ENCODE measurements at regions not wholly inside any gene's neighbourhood (a gene's known extent, or its start where the extent isn't known, plus 50 kb on each side); places are given as distances from the start of the nearest gene placed in this dataset.
"Not testable (repeated sequence)": the region's sequence is repeated elsewhere in the genome, so short reads cannot be mapped to it uniquely, and the experiment has no call there.

DNA sequence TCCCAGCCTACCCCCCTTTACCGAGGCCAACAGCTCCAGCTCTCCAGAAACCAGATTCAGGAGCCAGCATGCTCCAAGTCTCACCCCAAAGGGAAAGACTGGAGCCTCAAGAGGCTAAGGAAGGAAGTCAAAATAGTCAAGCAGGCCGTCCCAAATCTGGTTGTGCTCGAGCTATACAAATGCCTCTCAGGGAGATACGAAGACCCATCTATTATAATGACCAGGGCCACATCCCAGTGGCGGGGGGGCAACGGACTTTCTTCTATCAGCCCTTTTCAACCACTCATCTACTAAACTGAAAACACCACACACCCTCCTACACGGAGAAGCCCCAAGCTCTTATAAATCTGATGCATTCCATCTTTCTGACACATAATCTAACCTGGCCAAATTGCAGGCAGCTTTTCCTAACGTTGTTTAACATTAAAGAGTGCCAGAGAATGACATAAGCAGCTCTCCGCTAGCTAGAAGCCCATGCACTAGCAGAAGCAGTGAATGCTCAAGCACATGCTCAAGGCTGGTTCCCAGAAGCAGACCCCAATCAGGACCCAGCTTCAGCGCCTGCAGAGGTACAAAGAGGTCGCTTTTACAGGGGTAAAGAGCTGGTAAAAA lies 104.6 kb upstream of the ZNF98 start:
- Histone ChIP-seq H3K9ac (ENCODE audit: control insufficient read depth, extremely low read depth, insufficient read depth, low read length) (no peak overlapping the region), H3K27ac (ENCODE audit: control insufficient read depth, insufficient read depth, low read length) (no peak overlapping the region), H4K20me1 (ENCODE audit: control insufficient read depth, extremely low read depth, insufficient read depth, low read length) (no peaks in the 10 kb centered on the region), H2AFZ (ENCODE audit: control insufficient read depth, low read length) (no peak overlapping the region), H3K4me2 (ENCODE audit: control insufficient read depth, extremely low read depth, insufficient read depth, low read depth, low read length) (no peak overlapping the region), H3K4me1 (ENCODE audit: control insufficient read depth, extremely low read depth, insufficient read depth, low read length) (no peaks in the 10 kb centered on the region), H3K79me2 (ENCODE audit: control insufficient read depth, insufficient read depth, low read length) (no peaks in the 10 kb centered on the region), H3K27me3 (ENCODE audit: control insufficient read depth, extremely low read depth, insufficient read depth, low read length) (no peaks in the 10 kb centered on the region), H3K9me3 (ENCODE audit: control insufficient read depth, low read depth, low read length) (peaks cover 4% of the 10 kb centered on the region), H3K4me3 (ENCODE audit: control insufficient read depth in 2 of 3, extremely low read depth in 1 of 3, insufficient read depth in 2 of 3, low read depth in 1 of 3, low read length in 3 of 3) (no peak overlapping the region), H3K36me3 (ENCODE audit: control insufficient read depth in 2 of 2, extremely low read depth in 1 of 2, insufficient read depth in 2 of 2, low read length in 2 of 2) (no peaks in the 10 kb centered on the region), H3K9me1 (ENCODE audit: control insufficient read depth, extremely low read depth, insufficient read depth, low read length) (no peaks in the 10 kb centered on the region)
- FAIRE-seq (no peak), DNase-seq (ENCODE audit: low read depth, low spot score) (no peak)
- dilution Hi-C loops (cut with MboI; ENCODE audit: extremely low pct_ligation_motif_present, low sequenced_read_pairs) = no loop called here
- TF ChIP-seq, protein P1, sequence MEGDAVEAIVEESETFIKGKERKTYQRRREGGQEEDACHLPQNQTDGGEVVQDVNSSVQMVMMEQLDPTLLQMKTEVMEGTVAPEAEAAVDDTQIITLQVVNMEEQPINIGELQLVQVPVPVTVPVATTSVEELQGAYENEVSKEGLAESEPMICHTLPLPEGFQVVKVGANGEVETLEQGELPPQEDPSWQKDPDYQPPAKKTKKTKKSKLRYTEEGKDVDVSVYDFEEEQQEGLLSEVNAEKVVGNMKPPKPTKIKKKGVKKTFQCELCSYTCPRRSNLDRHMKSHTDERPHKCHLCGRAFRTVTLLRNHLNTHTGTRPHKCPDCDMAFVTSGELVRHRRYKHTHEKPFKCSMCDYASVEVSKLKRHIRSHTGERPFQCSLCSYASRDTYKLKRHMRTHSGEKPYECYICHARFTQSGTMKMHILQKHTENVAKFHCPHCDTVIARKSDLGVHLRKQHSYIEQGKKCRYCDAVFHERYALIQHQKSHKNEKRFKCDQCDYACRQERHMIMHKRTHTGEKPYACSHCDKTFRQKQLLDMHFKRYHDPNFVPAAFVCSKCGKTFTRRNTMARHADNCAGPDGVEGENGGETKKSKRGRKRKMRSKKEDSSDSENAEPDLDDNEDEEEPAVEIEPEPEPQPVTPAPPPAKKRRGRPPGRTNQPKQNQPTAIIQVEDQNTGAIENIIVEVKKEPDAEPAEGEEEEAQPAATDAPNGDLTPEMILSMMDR (optimal IDR thresholded peaks at IDR 0.05 in 1 of 3, IDR thresholded peaks at IDR 0.05 in 1 of 3, conservative IDR thresholded peaks at IDR 0.05 in 1 of 3; ENCODE audit: extremely low read depth in 1 of 3, insufficient read depth in 2 of 3, low read length in 3 of 3) = no peak
- no peak for TF ChIP-seq EZH2 (IDR thresholded peaks at IDR 0.05; ENCODE audit: low read length)

DNA sequence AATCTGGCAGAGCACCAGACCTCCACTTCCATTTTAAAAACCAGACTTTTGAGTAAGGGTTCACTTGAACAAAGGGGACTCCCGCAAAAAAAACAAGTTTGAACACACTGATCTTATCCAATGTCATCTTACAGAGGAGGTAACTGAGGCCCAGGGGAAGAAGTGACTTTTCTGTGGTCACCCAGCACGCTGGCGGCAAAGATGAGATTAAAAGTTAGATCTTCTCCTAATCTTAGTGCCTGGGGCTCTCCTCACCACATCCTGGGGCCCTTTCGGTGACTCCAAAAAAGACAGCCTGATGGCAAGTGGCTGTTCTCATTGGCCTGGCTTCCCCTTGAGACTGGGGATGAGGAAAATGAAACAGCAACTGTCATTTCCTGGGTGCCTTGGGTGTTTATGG lies 101.8 kb upstream of the ZNF98 start:
- Histone ChIP-seq H4K20me1 (ENCODE audit: control insufficient read depth, extremely low read depth, insufficient read depth, low read length) (no peaks in the 10 kb centered on the region), H3K9me1 (ENCODE audit: control insufficient read depth, extremely low read depth, insufficient read depth, low read length) (no peaks in the 10 kb centered on the region), H2AFZ (ENCODE audit: control insufficient read depth, low read length) (no peak overlapping the region), H3K79me2 (ENCODE audit: control insufficient read depth, insufficient read depth, low read length) (no peaks in the 10 kb centered on the region), H3K4me2 (ENCODE audit: control insufficient read depth, extremely low read depth, insufficient read depth, low read depth, low read length) (no peak overlapping the region), H3K9me3 (ENCODE audit: control insufficient read depth, low read depth, low read length) (peaks cover 4% of the 10 kb centered on the region), H3K27me3 (ENCODE audit: control insufficient read depth, extremely low read depth, insufficient read depth, low read length) (no peaks in the 10 kb centered on the region), H3K4me1 (ENCODE audit: control insufficient read depth, extremely low read depth, insufficient read depth, low read length) (no peaks in the 10 kb centered on the region), H3K27ac (ENCODE audit: control insufficient read depth, insufficient read depth, low read length) (no peak overlapping the region), H3K36me3 (ENCODE audit: control insufficient read depth in 2 of 2, extremely low read depth in 1 of 2, insufficient read depth in 2 of 2, low read length in 2 of 2) (no peaks in the 10 kb centered on the region), H3K9ac (ENCODE audit: control insufficient read depth, extremely low read depth, insufficient read depth, low read length) (no peak overlapping the region), H3K4me3 (ENCODE audit: control insufficient read depth in 2 of 3, extremely low read depth in 1 of 3, insufficient read depth in 2 of 3, low read depth in 1 of 3, low read length in 3 of 3) (no peak overlapping the region)
- TF ChIP-seq, protein P1 (optimal IDR thresholded peaks at IDR 0.05 in 1 of 3, IDR thresholded peaks at IDR 0.05 in 1 of 3, conservative IDR thresholded peaks at IDR 0.05 in 1 of 3; ENCODE audit: extremely low read depth in 1 of 3, insufficient read depth in 2 of 3, low read length in 3 of 3) = no peak
- TF ChIP-seq EZH2 (IDR thresholded peaks at IDR 0.05; ENCODE audit: low read length) = no peak
- FAIRE-seq = no peak
- no peak for DNase-seq (ENCODE audit: low read depth, low spot score)
- dilution Hi-C loops (cut with MboI; ENCODE audit: extremely low pct_ligation_motif_present, low sequenced_read_pairs) = no loop called here

DNA sequence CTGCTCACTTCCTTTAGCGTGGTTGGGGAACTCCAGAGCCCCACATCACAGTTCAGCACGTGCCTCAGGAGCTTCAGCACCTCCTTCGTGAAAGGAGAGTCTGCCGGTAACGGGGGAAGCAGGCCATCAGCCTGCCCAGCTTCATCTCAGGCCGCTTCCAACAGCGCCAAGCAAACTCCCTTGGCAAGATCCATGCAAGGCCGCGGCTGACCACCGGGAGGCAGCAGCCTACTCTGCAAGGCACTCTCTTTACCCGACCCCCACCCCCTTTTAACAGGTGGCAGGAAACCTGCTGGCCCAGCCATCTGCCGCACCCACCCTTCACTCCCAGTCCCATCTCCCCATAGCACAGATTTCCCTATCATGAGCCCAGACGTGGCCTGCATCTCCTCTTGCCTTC lies 97.4 kb upstream of the ZNF98 start:
- H3K27ac ChIP-seq (ENCODE audit: control insufficient read depth, insufficient read depth, low read length); H3K4me3 ChIP-seq (ENCODE audit: control insufficient read depth in 2 of 3, extremely low read depth in 1 of 3, insufficient read depth in 2 of 3, low read depth in 1 of 3, low read length in 3 of 3); H3K79me2 ChIP-seq (ENCODE audit: control insufficient read depth, insufficient read depth, low read length); H3K9me3 ChIP-seq (ENCODE audit: control insufficient read depth, low read depth, low read length); H3K4me2 ChIP-seq (ENCODE audit: control insufficient read depth, extremely low read depth, insufficient read depth, low read depth, low read length); H4K20me1 ChIP-seq (ENCODE audit: control insufficient read depth, extremely low read depth, insufficient read depth, low read length); DNase-seq (ENCODE audit: low read depth, low spot score); FAIRE-seq; H3K9me1 ChIP-seq (ENCODE audit: control insufficient read depth, extremely low read depth, insufficient read depth, low read length); H3K4me1 ChIP-seq (ENCODE audit: control insufficient read depth, extremely low read depth, insufficient read depth, low read length); H3K27me3 ChIP-seq (ENCODE audit: control insufficient read depth, extremely low read depth, insufficient read depth, low read length); dilution Hi-C loops (cut with MboI; ENCODE audit: extremely low pct_ligation_motif_present, low sequenced_read_pairs); H2AFZ ChIP-seq (ENCODE audit: control insufficient read depth, low read length); H3K9ac ChIP-seq (ENCODE audit: control insufficient read depth, extremely low read depth, insufficient read depth, low read length); H3K36me3 ChIP-seq (ENCODE audit: control insufficient read depth in 2 of 2, extremely low read depth in 1 of 2, insufficient read depth in 2 of 2, low read length in 2 of 2): not testable (repeated sequence)

Measured in keratinocyte (primary cell).